ENCODE measurements at regions not wholly inside any gene's neighbourhood (a gene's known extent, or its start where the extent isn't known, plus 50 kb on each side); places are given as distances from the start of the nearest gene placed in this dataset.
"Not testable (repeated sequence)": the region's sequence is repeated elsewhere in the genome, so short reads cannot be mapped to it uniquely, and the experiment has no call there.

GRCh38 chr10:45056806-45057205 is 56.1 kb downstream of the ZNF22 start:
- H3K4me3 ChIP-seq (ENCODE audit: low read depth, low read length); H3K27ac ChIP-seq (ENCODE audit: low read depth, low read length); H3K9me3 ChIP-seq (ENCODE audit: control insufficient read depth, insufficient read depth, low read length); H3K9ac ChIP-seq (ENCODE audit: low read depth, low read length); H3K4me1 ChIP-seq (ENCODE audit: control insufficient read depth, insufficient read depth, low read length); H3K36me3 ChIP-seq (ENCODE audit: control insufficient read depth, insufficient read depth, low read length); H3K27me3 ChIP-seq (ENCODE audit: control insufficient read depth, insufficient read depth, low read length): not testable (repeated sequence)

GRCh38 chr10:45058580-45058979 is 57.9 kb downstream of the ZNF22 start:
- no peak overlapping the region for H3K27ac ChIP-seq (ENCODE audit: low read depth, low read length)

GRCh38 chr10:45058992-45059561 is 58.4 kb downstream of the ZNF22 start:
- no peaks in the 10 kb centered on the region for H3K9me3 ChIP-seq (ENCODE audit: control insufficient read depth, insufficient read depth, low read length)
- no peaks in the 10 kb centered on the region for H3K36me3 ChIP-seq (ENCODE audit: control insufficient read depth, insufficient read depth, low read length)
- H3K4me1 ChIP-seq (ENCODE audit: control insufficient read depth, insufficient read depth, low read length): no peaks in the 10 kb centered on the region
- no peak overlapping the region for H3K27ac ChIP-seq (ENCODE audit: low read depth, low read length)
- H3K27me3 ChIP-seq (ENCODE audit: control insufficient read depth, insufficient read depth, low read length): no peaks in the 10 kb centered on the region
- no peak overlapping the region for H3K4me3 ChIP-seq (ENCODE audit: low read depth, low read length)
- no peak overlapping the region for H3K9ac ChIP-seq (ENCODE audit: low read depth, low read length)

More at GRCh38 chr10:45058580-45058979, 57.9 kb downstream of the ZNF22 start:
- Histone ChIP-seq H3K27me3 (ENCODE audit: control insufficient read depth, insufficient read depth, low read length) (no peaks in the 10 kb centered on the region), H3K9me3 (ENCODE audit: control insufficient read depth, insufficient read depth, low read length) (no peaks in the 10 kb centered on the region), H3K4me3 (ENCODE audit: low read depth, low read length) (no peak overlapping the region), H3K36me3 (ENCODE audit: control insufficient read depth, insufficient read depth, low read length) (no peaks in the 10 kb centered on the region), H3K4me1 (ENCODE audit: control insufficient read depth, insufficient read depth, low read length) (no peaks in the 10 kb centered on the region), H3K9ac (ENCODE audit: low read depth, low read length) (no peak overlapping the region)

GRCh38 chr10:45059632-45060031 is 58.9 kb downstream of the ZNF22 start:
- no peak overlapping the region for H3K9ac ChIP-seq (ENCODE audit: low read depth, low read length)
- H3K9me3 ChIP-seq (ENCODE audit: control insufficient read depth, insufficient read depth, low read length): no peaks in the 10 kb centered on the region
- H3K36me3 ChIP-seq (ENCODE audit: control insufficient read depth, insufficient read depth, low read length): no peaks in the 10 kb centered on the region
- H3K27ac ChIP-seq (ENCODE audit: low read depth, low read length): no peak overlapping the region
- H3K4me1 ChIP-seq (ENCODE audit: control insufficient read depth, insufficient read depth, low read length): no peaks in the 10 kb centered on the region
- H3K4me3 ChIP-seq (ENCODE audit: low read depth, low read length): no peak overlapping the region
- H3K27me3 ChIP-seq (ENCODE audit: control insufficient read depth, insufficient read depth, low read length): no peaks in the 10 kb centered on the region

- no peak overlapping the region for H3K4me3 ChIP-seq (ENCODE audit: low read depth, low read length)
Measured at GRCh38 chr10:45061982-45062381, 61.3 kb downstream of the ZNF22 start.

GRCh38 chr10:45063591-45064231 is 63.0 kb downstream of the ZNF22 start:
- H3K4me3 ChIP-seq (ENCODE audit: low read depth, low read length): no peak overlapping the region
- H3K9ac ChIP-seq (ENCODE audit: low read depth, low read length): no peak overlapping the region
- no peaks in the 10 kb centered on the region for H3K4me1 ChIP-seq (ENCODE audit: control insufficient read depth, insufficient read depth, low read length)
- H3K27me3 ChIP-seq (ENCODE audit: control insufficient read depth, insufficient read depth, low read length): no peaks in the 10 kb centered on the region
- H3K9me3 ChIP-seq (ENCODE audit: control insufficient read depth, insufficient read depth, low read length): no peaks in the 10 kb centered on the region
- no peaks in the 10 kb centered on the region for H3K36me3 ChIP-seq (ENCODE audit: control insufficient read depth, insufficient read depth, low read length)
- no peak overlapping the region for H3K27ac ChIP-seq (ENCODE audit: low read depth, low read length)

More at GRCh38 chr10:45061982-45062381, 61.3 kb downstream of the ZNF22 start:
- H3K27me3 ChIP-seq (ENCODE audit: control insufficient read depth, insufficient read depth, low read length): no peaks in the 10 kb centered on the region
- no peak overlapping the region for H3K9ac ChIP-seq (ENCODE audit: low read depth, low read length)
- H3K36me3 ChIP-seq (ENCODE audit: control insufficient read depth, insufficient read depth, low read length): no peaks in the 10 kb centered on the region
- no peak overlapping the region for H3K27ac ChIP-seq (ENCODE audit: low read depth, low read length)
- H3K9me3 ChIP-seq (ENCODE audit: control insufficient read depth, insufficient read depth, low read length): no peaks in the 10 kb centered on the region
- no peaks in the 10 kb centered on the region for H3K4me1 ChIP-seq (ENCODE audit: control insufficient read depth, insufficient read depth, low read length)

GRCh38 chr10:45064998-45065397 is 64.3 kb downstream of the ZNF22 start:
- Histone ChIP-seq H3K36me3 (ENCODE audit: control insufficient read depth, insufficient read depth, low read length) (no peaks in the 10 kb centered on the region), H3K9ac (ENCODE audit: low read depth, low read length) (no peak overlapping the region), H3K4me1 (ENCODE audit: control insufficient read depth, insufficient read depth, low read length) (no peaks in the 10 kb centered on the region), H3K27ac (ENCODE audit: low read depth, low read length) (no peak overlapping the region), H3K4me3 (ENCODE audit: low read depth, low read length) (no peak overlapping the region), H3K27me3 (ENCODE audit: control insufficient read depth, insufficient read depth, low read length) (no peaks in the 10 kb centered on the region), H3K9me3 (ENCODE audit: control insufficient read depth, insufficient read depth, low read length) (no peaks in the 10 kb centered on the region)

- Histone ChIP-seq H3K9me3 (ENCODE audit: control insufficient read depth, insufficient read depth, low read length) (peaks cover 2% of the 10 kb centered on the region; the same call in 1 of the 2 replicates), H3K27me3 (ENCODE audit: control insufficient read depth, insufficient read depth, low read length) (no peaks in the 10 kb centered on the region), H3K27ac (ENCODE audit: low read depth, low read length) (no peak overlapping the region), H3K4me3 (ENCODE audit: low read depth, low read length) (no peak overlapping the region), H3K4me1 (ENCODE audit: control insufficient read depth, insufficient read depth, low read length) (peaks cover 7% of the 10 kb centered on the region), H3K9ac (ENCODE audit: low read depth, low read length) (no peak overlapping the region), H3K36me3 (ENCODE audit: control insufficient read depth, insufficient read depth, low read length) (no peaks in the 10 kb centered on the region)
Measured at GRCh38 chr10:45071043-45071813, 70.5 kb downstream of the ZNF22 start.

- H3K4me3 ChIP-seq (ENCODE audit: low read depth, low read length): no peak overlapping the region
- no peaks in the 10 kb centered on the region for H3K27me3 ChIP-seq (ENCODE audit: control insufficient read depth, insufficient read depth, low read length)
- H3K4me1 ChIP-seq (ENCODE audit: control insufficient read depth, insufficient read depth, low read length): peaks cover 19% of the 10 kb centered on the region
- no peak overlapping the region for H3K27ac ChIP-seq (ENCODE audit: low read depth, low read length)
- H3K36me3 ChIP-seq (ENCODE audit: control insufficient read depth, insufficient read depth, low read length): no peaks in the 10 kb centered on the region
- H3K9ac ChIP-seq (ENCODE audit: low read depth, low read length): no peak overlapping the region
- peaks cover 2% of the 10 kb centered on the region; the same call in 1 of the 2 replicates for H3K9me3 ChIP-seq (ENCODE audit: control insufficient read depth, insufficient read depth, low read length)
Measured at GRCh38 chr10:45075216-45075615, 74.5 kb downstream of the ZNF22 start.

GRCh38 chr10:45075826-45076380 is 75.2 kb downstream of the ZNF22 start:
- Histone ChIP-seq H3K27me3 (ENCODE audit: control insufficient read depth, insufficient read depth, low read length) (no peaks in the 10 kb centered on the region), H3K4me3 (ENCODE audit: low read depth, low read length) (no peak overlapping the region), H3K36me3 (ENCODE audit: control insufficient read depth, insufficient read depth, low read length) (no peaks in the 10 kb centered on the region), H3K9me3 (ENCODE audit: control insufficient read depth, insufficient read depth, low read length) (peaks cover 2% of the 10 kb centered on the region; the same call in 1 of the 2 replicates), H3K9ac (ENCODE audit: low read depth, low read length) (no peak overlapping the region), H3K27ac (ENCODE audit: low read depth, low read length) (no peak overlapping the region), H3K4me1 (ENCODE audit: control insufficient read depth, insufficient read depth, low read length) (peaks cover 21% of the 10 kb centered on the region)

- peaks cover 31% of the 10 kb centered on the region for H3K4me1 ChIP-seq (ENCODE audit: control insufficient read depth, insufficient read depth, low read length)
- no peaks in the 10 kb centered on the region for H3K9me3 ChIP-seq (ENCODE audit: control insufficient read depth, insufficient read depth, low read length)
- H3K4me3 ChIP-seq (ENCODE audit: low read depth, low read length): no peak overlapping the region
- H3K36me3 ChIP-seq (ENCODE audit: control insufficient read depth, insufficient read depth, low read length): no peaks in the 10 kb centered on the region
- no peak overlapping the region for H3K9ac ChIP-seq (ENCODE audit: low read depth, low read length)
- no peak overlapping the region for H3K27ac ChIP-seq (ENCODE audit: low read depth, low read length)
- H3K27me3 ChIP-seq (ENCODE audit: control insufficient read depth, insufficient read depth, low read length): no peaks in the 10 kb centered on the region
Measured at GRCh38 chr10:45076891-45077290, 76.2 kb downstream of the ZNF22 start.

All from HUES48 (cell line).